ENCODE measurements at regions not wholly inside any gene's neighbourhood (a gene's known extent, or its start where the extent isn't known, plus 50 kb on each side); places are given as distances from the start of the nearest gene placed in this dataset.

DNA sequence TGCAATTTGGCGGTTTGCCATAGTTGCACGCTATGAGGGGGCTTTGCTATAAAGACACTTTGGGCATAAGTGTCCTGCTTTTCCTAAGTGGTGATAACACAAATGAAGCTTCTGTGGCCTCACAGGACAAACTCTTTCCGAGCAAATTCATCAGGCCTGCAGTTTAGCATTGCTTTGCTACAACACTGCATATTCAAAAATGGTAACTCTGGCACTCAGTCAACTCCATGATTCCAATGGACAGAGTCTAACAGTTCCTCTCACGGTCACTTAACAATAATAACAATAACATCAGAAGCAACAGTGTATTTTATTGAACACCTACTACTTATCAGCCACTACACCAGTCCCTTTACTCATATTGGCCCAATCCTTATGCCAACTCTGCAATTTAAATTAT lies 222.5 kb downstream of the FRK start:
- Histone ChIP-seq H3K79me1 (ENCODE audit: low read depth, low read length) (no peaks in the 10 kb centered on the region), H2BK5ac (ENCODE audit: low read depth, low read length) (no peak overlapping the region), H2BK120ac (replicated peaks; ENCODE audit: low read depth, low read length) (no peak overlapping the region), H3K36me3 (ENCODE audit: control insufficient read depth in 2 of 4, insufficient read depth in 4 of 4, low read length in 3 of 4) (no peaks in the 10 kb centered on the region; a peak in 1 of 8 replicates), H3K4me1 (replicated peaks in 1 of 4; ENCODE audit: control insufficient read depth in 3 of 4, insufficient read depth in 4 of 4, low read length in 3 of 4) (no peaks in the 10 kb centered on the region), H3K79me2 (ENCODE audit: control insufficient read depth in 1 of 2, insufficient read depth in 2 of 2, low read length in 2 of 2) (no peaks in the 10 kb centered on the region), H2BK12ac (ENCODE audit: low read depth, low read length) (no peak overlapping the region), H3K23ac (ENCODE audit: insufficient read length) (no peak overlapping the region), H3K23me2 (ENCODE audit: low read depth, low read length) (no peaks in the 10 kb centered on the region), H3K56ac (replicated peaks; ENCODE audit: insufficient read length, low read depth, low read length) (no peak overlapping the region), H3K9ac (replicated peaks in 1 of 4; ENCODE audit: extremely low read depth in 1 of 4, low read depth in 3 of 4, low read length in 3 of 4) (no peak overlapping the region), H3K27ac (ENCODE audit: low read depth, low read length) (no peak overlapping the region), H3K27me3 (replicated peaks in 1 of 4; ENCODE audit: control insufficient read depth in 3 of 4, extremely low read depth in 1 of 4, insufficient read depth in 3 of 4, low read length in 3 of 4) (no peaks in the 10 kb centered on the region), H4K91ac (replicated peaks; ENCODE audit: insufficient read length, low read length) (no peak overlapping the region), H3K14ac (ENCODE audit: insufficient read length) (no peak overlapping the region), H2AK5ac (ENCODE audit: low read depth, low read length) (no peak overlapping the region), H2AFZ (ENCODE audit: low read length) (no peak overlapping the region), H3K4ac (replicated peaks; ENCODE audit: insufficient read length, low read depth, low read length) (no peak overlapping the region), H4K5ac (ENCODE audit: insufficient read length, low read depth, low read length) (no peak overlapping the region), H3K9me3 (ENCODE audit: insufficient read depth in 2 of 2, low read depth in 1 of 2, low read length in 1 of 2) (peaks cover 3 to 8% of the 10 kb centered on the region in 2 experiments; a peak in 2 of 4 replicates), H4K8ac (ENCODE audit: extremely low read depth, insufficient read depth, low read length) (no peak overlapping the region), H2BK15ac (ENCODE audit: low read length) (no peak overlapping the region), H4K20me1 (replicated peaks in 1 of 2; ENCODE audit: control insufficient read depth in 1 of 2, insufficient read depth in 2 of 2, low read length in 2 of 2) (no peaks in the 10 kb centered on the region), H3K4me3 (ENCODE audit: extremely low read depth in 1 of 4, insufficient read depth in 2 of 4, low read depth in 3 of 4, low read length in 4 of 4) (no peak overlapping the region), H2BK20ac (ENCODE audit: low read length) (no peak overlapping the region), H3K4me2 (ENCODE audit: insufficient read depth in 1 of 2, low read depth in 2 of 2, low read length in 2 of 2) (no peak overlapping the region), H3K18ac (ENCODE audit: extremely low read depth, low read length) (no peak overlapping the region)
- ChIA-PET CTCF (ENCODE audit: partially characterized antibody) (interaction anchor here (0.7 to 3.1 kb wide), 22 partner anchors 9 to 293 kb away, joined by 3 to 22 read pairs (median 4); no protein-coding TSS in a partner anchor), POLR2A (ENCODE audit: partially characterized antibody) (no interaction called here)
- no peak for DNase-seq (ENCODE audit: low read depth in 1 of 2, low spot score in 2 of 2)
- 90% methylated on average over 4 of the region's 4 CpGs; no CpG with 5 or more reads in 1 of the 2 experiments for WGBS, 2 experiments (ENCODE audit: extremely low coverage in 1 of 2, insufficient coverage in 1 of 2, insufficient read length in 1 of 2, insufficient replicate concordance in 2 of 2, low coverage in 1 of 2, low lambda C conversion rate in 2 of 2, missing lambda C conversion rate in 1 of 2)
- FAIRE-seq: no peak
- TF ChIP-seq BACH1 (IDR thresholded peaks at IDR 0.05; ENCODE audit: low read length) (no peak), JUN (IDR thresholded peaks at IDR 0.05; ENCODE audit: low read depth, low read length) (no peak), POLR2A (IDR thresholded peaks at IDR 0.05; ENCODE audit: control extremely low read depth in 1 of 2, low read depth in 2 of 2, low read length in 2 of 2) (no peak), SAP30 (IDR thresholded peaks at IDR 0.05; ENCODE audit: insufficient read depth, insufficient replicate concordance, low read length) (no peak), SUZ12 (IDR thresholded peaks at IDR 0.05; ENCODE audit: low read length) (no peak), ASH2L (IDR thresholded peaks at IDR 0.05; ENCODE audit: low read length) (no peak), EP300 (IDR thresholded peaks at IDR 0.05; ENCODE audit: borderline replicate concordance in 1 of 2, low read depth in 2 of 2, low read length in 2 of 2) (no peak), RNF2 (IDR thresholded peaks at IDR 0.05; ENCODE audit: borderline replicate concordance, low read depth, low read length, missing control alignments, poor library complexity, severe bottlenecking) (no peak), TAF7 (optimal IDR thresholded peaks at IDR 0.05; ENCODE audit: borderline replicate concordance, low read depth, low read length) (no peak), KDM1A (IDR thresholded peaks at IDR 0.05; ENCODE audit: borderline replicate concordance, low read length) (no peak), MAFK (IDR thresholded peaks at IDR 0.05; ENCODE audit: low read depth, low read length) (no peak), CHD1 (IDR thresholded peaks at IDR 0.05; ENCODE audit: low read depth, low read length) (no peak), TEAD4 (IDR thresholded peaks at IDR 0.05; ENCODE audit: low read depth, low read length) (no peak), RBBP5 (IDR thresholded peaks at IDR 0.05; ENCODE audit: borderline replicate concordance, low read depth, low read length) (no peak), RXRA (IDR thresholded peaks at IDR 0.05; ENCODE audit: insufficient read depth, low read depth, low read length) (no peak)
